ENCODE measurements at regions not wholly inside any gene's neighbourhood (a gene's known extent, or its start where the extent isn't known, plus 50 kb on each side); places are given as distances from the start of the nearest gene placed in this dataset.
A peak's percentile ranks its signal among the peaks of the same experiment; 100 is the strongest.

DNA sequence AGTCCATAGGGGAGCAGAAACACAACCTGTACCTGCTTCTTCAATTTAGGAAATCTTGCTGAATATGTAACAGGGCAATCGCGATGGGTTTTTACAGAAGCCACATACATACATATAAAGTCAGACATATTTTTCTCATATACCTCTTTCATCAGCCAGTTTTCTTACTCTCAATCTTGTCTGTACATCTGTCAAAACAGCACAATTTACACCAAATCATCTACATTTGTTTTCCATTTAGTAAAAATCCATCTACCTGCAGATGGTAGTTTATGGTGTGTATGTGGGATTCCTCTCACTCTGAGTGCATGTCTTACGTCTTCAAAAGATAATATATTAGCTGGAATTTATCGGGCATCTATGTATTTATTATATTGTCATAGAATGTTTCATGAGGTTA, 208.7 kb downstream of the ZPLD1 start:
- Mint-ChIP-seq H3K4me1 (ENCODE audit: low read depth) (no peaks in the 10 kb centered on the region), H3K36me3 (ENCODE audit: low read depth) (no peaks in the 10 kb centered on the region), H3K9me3 (no peaks in the 10 kb centered on the region), H3K27me3 (no peaks in the 10 kb centered on the region), H3K27ac (no peak overlapping the region), H3K4me3 (no peak overlapping the region)
- DNase-seq: no peak

GRCh38 chr3:102646557-102646956, 211.7 kb downstream of the ZPLD1 start:
- no peak overlapping the region for H3K27ac Mint-ChIP-seq
- no peak overlapping the region for H3K4me3 Mint-ChIP-seq
- H3K4me1 Mint-ChIP-seq (ENCODE audit: low read depth): no peaks in the 10 kb centered on the region
- no peaks in the 10 kb centered on the region for H3K9me3 Mint-ChIP-seq
- no peak for DNase-seq
- H3K36me3 Mint-ChIP-seq (ENCODE audit: low read depth): no peaks in the 10 kb centered on the region
- H3K27me3 Mint-ChIP-seq: peaks cover 2% of the 10 kb centered on the region

DNA sequence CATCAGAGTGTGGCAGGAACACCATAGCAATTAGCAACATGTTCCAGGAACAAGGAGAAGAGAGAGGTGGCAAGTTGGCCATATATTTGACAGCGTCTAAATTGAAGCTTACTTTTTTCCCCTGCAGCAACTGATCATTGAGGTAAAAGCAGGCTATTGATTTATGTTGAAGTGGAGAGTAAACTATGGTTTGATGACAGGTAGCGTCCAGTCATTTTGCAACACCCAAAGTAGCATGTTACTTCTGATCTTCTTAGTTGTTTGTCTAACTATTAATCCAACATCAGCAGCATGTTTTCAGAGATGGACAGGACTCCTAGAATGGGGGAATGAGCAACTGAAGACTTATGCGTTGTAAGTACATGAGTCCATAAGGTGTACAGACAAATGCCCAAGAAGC, 225.8 kb downstream of the ZPLD1 start:
- H3K9me3 Mint-ChIP-seq: no peaks in the 10 kb centered on the region
- H3K4me1 Mint-ChIP-seq (ENCODE audit: low read depth): no peaks in the 10 kb centered on the region
- H3K27me3 Mint-ChIP-seq: peaks cover 6% of the 10 kb centered on the region
- H3K27ac Mint-ChIP-seq: no peak overlapping the region
- DNase-seq: no peak
- no peak overlapping the region for H3K4me3 Mint-ChIP-seq
- H3K36me3 Mint-ChIP-seq (ENCODE audit: low read depth): no peaks in the 10 kb centered on the region

DNA sequence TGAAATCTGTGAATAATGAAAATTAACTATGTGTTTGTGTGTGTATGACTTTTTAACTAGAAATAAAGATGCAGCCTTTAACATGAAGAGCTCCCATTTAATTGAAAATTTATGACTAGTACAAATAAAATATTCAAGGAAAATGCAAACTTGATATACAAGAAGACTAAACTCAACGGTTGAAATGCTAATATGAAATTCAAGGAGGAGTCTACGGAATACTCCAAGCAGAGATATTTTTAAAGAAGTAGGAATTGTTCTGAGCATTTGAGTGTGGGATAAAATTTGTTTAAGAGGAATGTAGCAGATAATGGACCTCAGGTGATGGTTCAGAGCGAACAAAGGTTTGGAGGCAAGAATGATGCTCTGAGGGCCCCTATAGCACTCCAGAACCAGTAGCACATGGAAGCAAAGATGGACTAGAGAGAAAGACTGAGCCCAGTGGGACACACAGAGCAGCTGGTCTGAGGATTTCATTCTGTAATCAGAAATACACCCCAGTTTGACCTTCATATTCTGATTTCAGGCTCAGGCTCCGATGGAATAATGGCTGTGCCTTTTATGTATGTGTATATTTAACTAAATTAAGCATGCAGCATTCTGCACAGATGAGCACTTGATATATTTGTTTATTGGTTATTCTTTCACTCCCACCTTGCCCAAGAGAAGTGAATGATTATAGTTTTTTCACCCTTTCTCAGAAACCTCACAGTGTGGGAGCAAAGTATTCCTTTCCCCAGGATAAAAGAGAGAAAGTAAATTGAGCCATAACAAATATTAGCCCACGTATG, 227.1 kb downstream of the ZPLD1 start:
- Mint-ChIP-seq H3K27ac (no peak overlapping the region), H3K36me3 (ENCODE audit: low read depth) (no peaks in the 10 kb centered on the region), H3K4me1 (ENCODE audit: low read depth) (no peaks in the 10 kb centered on the region), H3K9me3 (no peaks in the 10 kb centered on the region), H3K4me3 (no peak overlapping the region), H3K27me3 (peaks cover 7% of the 10 kb centered on the region)
- DNase-seq: no peak

GRCh38 chr3:102662498-102662772, 227.6 kb downstream of the ZPLD1 start:
- no peaks in the 10 kb centered on the region for H3K9me3 Mint-ChIP-seq
- peaks cover 10% of the 10 kb centered on the region for H3K27me3 Mint-ChIP-seq
- no peak for DNase-seq
- no peak overlapping the region for H3K4me3 Mint-ChIP-seq
- no peaks in the 10 kb centered on the region for H3K36me3 Mint-ChIP-seq (ENCODE audit: low read depth)
- no peaks in the 10 kb centered on the region for H3K4me1 Mint-ChIP-seq (ENCODE audit: low read depth)
- H3K27ac Mint-ChIP-seq: no peak overlapping the region

- Mint-ChIP-seq H3K27ac (no peak overlapping the region), H3K4me3 (no peak overlapping the region), H3K27me3 (peaks cover 14% of the 10 kb centered on the region), H3K4me1 (ENCODE audit: low read depth) (no peaks in the 10 kb centered on the region), H3K36me3 (ENCODE audit: low read depth) (no peaks in the 10 kb centered on the region), H3K9me3 (no peaks in the 10 kb centered on the region)
- DNase-seq: no peak
Measured at GRCh38 chr3:102664126-102664525, 229.3 kb downstream of the ZPLD1 start.

GRCh38 chr3:102665183-102665582, 230.4 kb downstream of the ZPLD1 start:
- Mint-ChIP-seq H3K27me3 (peaks cover 14% of the 10 kb centered on the region), H3K27ac (no peak overlapping the region), H3K4me1 (ENCODE audit: low read depth) (no peaks in the 10 kb centered on the region), H3K9me3 (no peaks in the 10 kb centered on the region), H3K4me3 (no peak overlapping the region), H3K36me3 (ENCODE audit: low read depth) (no peaks in the 10 kb centered on the region)
- DNase-seq: no peak

- no peaks in the 10 kb centered on the region for H3K36me3 Mint-ChIP-seq (ENCODE audit: low read depth)
- no peak overlapping the region for H3K4me3 Mint-ChIP-seq
- H3K27me3 Mint-ChIP-seq: peaks cover 14% of the 10 kb centered on the region
- no peaks in the 10 kb centered on the region for H3K9me3 Mint-ChIP-seq
- H3K4me1 Mint-ChIP-seq (ENCODE audit: low read depth): no peaks in the 10 kb centered on the region
- no peak for DNase-seq
- no peak overlapping the region for H3K27ac Mint-ChIP-seq
Measured at GRCh38 chr3:102668247-102668646, 233.4 kb downstream of the ZPLD1 start.

- peaks cover 28% of the 10 kb centered on the region for H3K27me3 Mint-ChIP-seq
- no peak overlapping the region for H3K27ac Mint-ChIP-seq
- no peaks in the 10 kb centered on the region for H3K4me1 Mint-ChIP-seq (ENCODE audit: low read depth)
- no peak for DNase-seq
- no peak overlapping the region for H3K4me3 Mint-ChIP-seq
- H3K9me3 Mint-ChIP-seq: no peaks in the 10 kb centered on the region
- no peaks in the 10 kb centered on the region for H3K36me3 Mint-ChIP-seq (ENCODE audit: low read depth)
Measured at GRCh38 chr3:102670986-102671385, 236.2 kb downstream of the ZPLD1 start.

GRCh38 chr3:102672305-102672704, 237.5 kb downstream of the ZPLD1 start:
- no peaks in the 10 kb centered on the region for H3K9me3 Mint-ChIP-seq
- no peaks in the 10 kb centered on the region for H3K36me3 Mint-ChIP-seq (ENCODE audit: low read depth)
- no peaks in the 10 kb centered on the region for H3K4me1 Mint-ChIP-seq (ENCODE audit: low read depth)
- no peak overlapping the region for H3K4me3 Mint-ChIP-seq
- H3K27ac Mint-ChIP-seq: no peak overlapping the region
- no peak for DNase-seq
- H3K27me3 Mint-ChIP-seq: peaks cover 24% of the 10 kb centered on the region

- H3K9me3 Mint-ChIP-seq: no peaks in the 10 kb centered on the region
- H3K27ac Mint-ChIP-seq: no peak overlapping the region
- H3K4me3 Mint-ChIP-seq: no peak overlapping the region
- H3K36me3 Mint-ChIP-seq (ENCODE audit: low read depth): no peaks in the 10 kb centered on the region
- DNase-seq: peak; percentile 68
- H3K4me1 Mint-ChIP-seq (ENCODE audit: low read depth): no peaks in the 10 kb centered on the region
- peaks cover 24% of the 10 kb centered on the region for H3K27me3 Mint-ChIP-seq
Measured at GRCh38 chr3:102673271-102674115, 238.7 kb downstream of the ZPLD1 start.

GRCh38 chr3:102674284-102674683, 239.5 kb downstream of the ZPLD1 start:
- Mint-ChIP-seq H3K27ac (no peak overlapping the region), H3K9me3 (no peaks in the 10 kb centered on the region), H3K27me3 (peaks cover 20% of the 10 kb centered on the region), H3K4me1 (ENCODE audit: low read depth) (no peaks in the 10 kb centered on the region), H3K4me3 (no peak overlapping the region), H3K36me3 (ENCODE audit: low read depth) (no peaks in the 10 kb centered on the region)
- no peak for DNase-seq

GRCh38 chr3:102676424-102676823, 241.6 kb downstream of the ZPLD1 start:
- H3K27ac Mint-ChIP-seq: no peak overlapping the region
- DNase-seq: no peak
- H3K27me3 Mint-ChIP-seq: peaks cover 23% of the 10 kb centered on the region
- H3K4me1 Mint-ChIP-seq (ENCODE audit: low read depth): no peaks in the 10 kb centered on the region
- H3K9me3 Mint-ChIP-seq: no peaks in the 10 kb centered on the region
- no peaks in the 10 kb centered on the region for H3K36me3 Mint-ChIP-seq (ENCODE audit: low read depth)
- H3K4me3 Mint-ChIP-seq: no peak overlapping the region

DNA sequence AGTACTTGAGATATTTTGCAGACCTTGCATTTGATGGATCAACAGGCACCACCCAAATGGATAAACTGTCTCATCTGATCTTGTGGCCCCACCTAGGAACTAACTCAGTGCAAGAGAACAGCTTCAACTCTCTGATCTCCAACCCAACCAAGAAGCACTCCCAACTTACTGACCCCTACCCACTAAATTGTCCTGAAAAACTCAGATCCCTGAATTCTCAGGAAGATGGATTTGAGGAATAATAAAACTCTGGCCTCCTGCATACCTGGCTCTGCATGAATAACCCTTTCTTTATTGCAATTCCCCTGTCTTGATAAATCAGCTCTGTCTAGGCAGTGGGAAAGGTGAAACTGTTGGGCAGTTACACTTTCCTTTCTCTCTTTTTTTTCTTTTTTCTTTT, 247.9 kb downstream of the ZPLD1 start:
- no peak for DNase-seq
- Mint-ChIP-seq H3K4me1 (ENCODE audit: low read depth) (no peaks in the 10 kb centered on the region), H3K9me3 (no peaks in the 10 kb centered on the region), H3K36me3 (ENCODE audit: low read depth) (no peaks in the 10 kb centered on the region), H3K27ac (no peak overlapping the region), H3K4me3 (no peak overlapping the region), H3K27me3 (peaks cover 13% of the 10 kb centered on the region)

GRCh38 chr3:102686792-102687191, 252.0 kb downstream of the ZPLD1 start:
- Mint-ChIP-seq H3K9me3 (no peaks in the 10 kb centered on the region), H3K36me3 (ENCODE audit: low read depth) (no peaks in the 10 kb centered on the region), H3K27me3 (peaks cover 13% of the 10 kb centered on the region), H3K27ac (no peak overlapping the region), H3K4me3 (no peak overlapping the region), H3K4me1 (ENCODE audit: low read depth) (no peaks in the 10 kb centered on the region)
- DNase-seq: no peak

Data from activated T-cell treated with anti-CD3 and anti-CD28 coated beads, Interleukin-2, amount 50 U/mL, for 24 hours (primary cell).